Testis (tissue), 2 donors: ENCODE measurements at regions not wholly inside any gene's neighbourhood (a gene's known extent, or its start where the extent isn't known, plus 50 kb on each side); places are given as distances from the start of the nearest gene placed in this dataset.
"Not testable (repeated sequence)": the region's sequence is repeated elsewhere in the genome, so short reads cannot be mapped to it uniquely, and the experiment has no call there.

ENCODE experiments used
- DNase-seq: peaks from one replicate; pipeline ENCODE4 v3.0.0-alpha.2; 2019
- H3K27ac ChIP-seq, 2 donors: fragments of 200-600 bp; sonication (generic); one replicate each; pipeline ENCODE4 v1.5.1; 2019
- H3K27me3 ChIP-seq: fragments of 200-600 bp; sonication (generic); one replicate; pipeline ENCODE4 v1.5.1; 2019
- H3K36me3 ChIP-seq: fragments of 200-600 bp; sonication (generic); one replicate; pipeline ENCODE4 v1.5.1; 2017; ENCODE audit warnings: low read depth; ENCODE audit errors: missing control alignments
- H3K4me1 ChIP-seq: fragments of 200-600 bp; sonication (generic); one replicate; pipeline ENCODE4 v1.5.1; 2019
- H3K4me3 ChIP-seq, 2 donors: fragments of 200-600 bp; sonication (generic); one replicate each; pipeline ENCODE4 v1.5.1; 2017 to 2019
- H3K9me3 ChIP-seq: fragments of 200-600 bp; sonication (generic); one replicate; pipeline ENCODE4 v1.5.1; 2017
- POLR2A ChIP-seq: fragments of 450-650 bp; IDR thresholded peaks from one replicate; pipeline ENCODE4 v1.6.1; 2017; ENCODE audit warnings: antibody characterized with exemption, mild to moderate bottlenecking, moderate library complexity
- WGBS, 2 donors: methylation state at CpG; one replicate each; pipeline ENCODE4 v1.1.5; 2018; 5-methylcytosine and 5-hydroxymethylcytosine counted together
- intact Hi-C: fragments of 100-400 bp; cut with DNase I; formaldehyde crosslinking; loops from one replicate; pipeline ENCODE4 v1.15.1; 2023; ENCODE audit warnings: low total_unique reads
- TF ChIP-seq, protein P1 (sequence below), 3 experiments: fragments of 450-650 bp in 2 of 3; fragments of 200-600 bp in 1 of 3; sonication (generic) in 1 of 3; IDR thresholded peaks; one replicate each; pipeline ENCODE4 v1.5.1; 2016 to 2019; ENCODE audit warnings: antibody characterized with exemption in 3 of 3, mild to moderate bottlenecking in 2 of 3, moderate library complexity in 1 of 3

DNA sequence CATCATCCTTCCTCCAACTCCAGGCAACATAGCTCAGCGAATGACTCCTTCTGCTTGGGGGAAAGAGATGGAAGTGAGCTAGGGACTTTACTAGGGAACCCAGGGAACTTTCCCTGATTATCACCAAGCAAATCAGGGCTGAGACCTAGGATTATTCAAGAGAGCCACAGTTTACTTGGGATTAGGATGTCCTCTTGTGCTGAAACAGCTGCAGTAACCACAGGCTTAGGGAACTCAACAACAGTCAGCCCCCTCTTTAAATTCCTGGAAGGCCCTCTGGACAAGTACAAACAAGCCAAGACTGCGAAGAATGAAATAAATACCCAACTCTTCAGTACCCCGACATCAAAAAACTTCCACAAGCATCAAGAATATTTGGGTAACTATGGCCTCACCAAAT is 700.9 kb downstream of the COL12A1 start:
- no peak for DNase-seq
- no peaks in the 10 kb centered on the region for H3K36me3 ChIP-seq
- WGBS, 2 donors, result 74 to 87% methylated on average over 3 of the region's 3 CpGs
- peaks cover 4% of the 10 kb centered on the region for H3K9me3 ChIP-seq
- no peak overlapping the region for H3K4me3 ChIP-seq
- TF ChIP-seq POLR2A, result no peak
- TF ChIP-seq, protein P1, sequence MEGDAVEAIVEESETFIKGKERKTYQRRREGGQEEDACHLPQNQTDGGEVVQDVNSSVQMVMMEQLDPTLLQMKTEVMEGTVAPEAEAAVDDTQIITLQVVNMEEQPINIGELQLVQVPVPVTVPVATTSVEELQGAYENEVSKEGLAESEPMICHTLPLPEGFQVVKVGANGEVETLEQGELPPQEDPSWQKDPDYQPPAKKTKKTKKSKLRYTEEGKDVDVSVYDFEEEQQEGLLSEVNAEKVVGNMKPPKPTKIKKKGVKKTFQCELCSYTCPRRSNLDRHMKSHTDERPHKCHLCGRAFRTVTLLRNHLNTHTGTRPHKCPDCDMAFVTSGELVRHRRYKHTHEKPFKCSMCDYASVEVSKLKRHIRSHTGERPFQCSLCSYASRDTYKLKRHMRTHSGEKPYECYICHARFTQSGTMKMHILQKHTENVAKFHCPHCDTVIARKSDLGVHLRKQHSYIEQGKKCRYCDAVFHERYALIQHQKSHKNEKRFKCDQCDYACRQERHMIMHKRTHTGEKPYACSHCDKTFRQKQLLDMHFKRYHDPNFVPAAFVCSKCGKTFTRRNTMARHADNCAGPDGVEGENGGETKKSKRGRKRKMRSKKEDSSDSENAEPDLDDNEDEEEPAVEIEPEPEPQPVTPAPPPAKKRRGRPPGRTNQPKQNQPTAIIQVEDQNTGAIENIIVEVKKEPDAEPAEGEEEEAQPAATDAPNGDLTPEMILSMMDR (IDR thresholded peaks at IDR 0.05), result no peak
- H3K4me1 ChIP-seq, result no peaks in the 10 kb centered on the region
- H3K27ac ChIP-seq, result no peak overlapping the region
- intact Hi-C loops, result no loop called here
- H3K27me3 ChIP-seq, result no peaks in the 10 kb centered on the region

GRCh38 chr6:74492587-74492986 is 713.3 kb downstream of the COL12A1 start:
- Histone ChIP-seq H3K4me3 (no peak overlapping the region), H3K4me1 (no peaks in the 10 kb centered on the region), H3K36me3 (no peaks in the 10 kb centered on the region), H3K27me3 (no peaks in the 10 kb centered on the region), H3K9me3 (no peaks in the 10 kb centered on the region), H3K27ac (no peak overlapping the region)
- no peak for DNase-seq
- intact Hi-C loops, result no loop called here
- 51 to 70% methylated on average over 1 of the region's 1 CpG for WGBS, 2 donors
- no peak for TF ChIP-seq POLR2A
- TF ChIP-seq, protein P1 (IDR thresholded peaks at IDR 0.05), result no peak

GRCh38 chr6:74491844-74492374 is 713.9 kb downstream of the COL12A1 start:
- Histone ChIP-seq H3K27ac (no peak overlapping the region), H3K4me1 (no peaks in the 10 kb centered on the region), H3K4me3 (no peak overlapping the region), H3K36me3 (no peaks in the 10 kb centered on the region), H3K27me3 (no peaks in the 10 kb centered on the region), H3K9me3 (no peaks in the 10 kb centered on the region)
- no peak for TF ChIP-seq POLR2A
- TF ChIP-seq, protein P1 (IDR thresholded peaks at IDR 0.05), result no peak
- intact Hi-C loops, result no loop called here
- WGBS, 2 donors, result 42 to 57% methylated on average over 2 of the region's 2 CpGs
- no peak for DNase-seq

DNA sequence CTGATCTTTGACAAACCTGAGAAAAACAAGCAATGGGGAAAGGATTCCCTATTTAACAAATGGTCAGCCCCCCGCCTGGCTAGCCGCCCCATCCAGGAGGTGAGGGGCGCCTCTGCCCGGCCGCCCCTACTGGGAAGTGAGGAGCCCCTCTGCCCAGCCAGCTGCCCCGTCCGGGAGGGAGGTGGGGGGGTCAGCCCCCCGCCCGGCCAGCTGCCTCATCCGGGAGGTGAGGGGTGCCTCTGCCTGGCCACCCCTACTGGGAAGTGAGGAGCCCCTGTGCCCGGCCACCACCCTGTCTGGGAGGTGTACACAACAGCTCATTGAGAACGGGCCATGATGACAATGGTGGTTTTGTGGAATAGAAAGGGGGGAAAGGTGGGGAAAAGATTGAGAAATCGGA is 717.1 kb downstream of the COL12A1 start:
- H3K4me3 ChIP-seq, H3K27me3 ChIP-seq, H3K36me3 ChIP-seq, H3K4me1 ChIP-seq, H3K9me3 ChIP-seq, intact Hi-C loops, DNase-seq, H3K27ac ChIP-seq: not testable (repeated sequence)
- WGBS, 2 donors, result 88 to 89% methylated on average over 10 to 13 of the region's 13 CpGs

- Histone ChIP-seq H3K27ac (no peak overlapping the region), H3K27me3 (no peaks in the 10 kb centered on the region), H3K4me1 (no peaks in the 10 kb centered on the region), H3K36me3 (no peaks in the 10 kb centered on the region), H3K9me3 (no peaks in the 10 kb centered on the region), H3K4me3 (no peak overlapping the region)
- intact Hi-C loops, result no loop called here
- TF ChIP-seq, protein P1 (IDR thresholded peaks at IDR 0.05), result no peak
- TF ChIP-seq POLR2A, result no peak
- DNase-seq, result no peak
- WGBS, 2 donors, result 82 to 91% methylated on average over 1 of the region's 1 CpG
These were observed 723.7 kb downstream of the COL12A1 start for GRCh38 chr6:74482180-74482579.
